IMR-90 (cell line): ENCODE measurements at regions not wholly inside any gene's neighbourhood (a gene's known extent, or its start where the extent isn't known, plus 50 kb on each side); places are given as distances from the start of the nearest gene placed in this dataset.

Experiments used
- BHLHE40 ChIP-seq: fragments of 150-350 bp; IDR thresholded peaks from 2 replicates; pipeline ENCODE4 v1.6.1; 2016; ENCODE audit warnings: mild to moderate bottlenecking, low read depth, low read length
- FOS ChIP-seq: fragments of 150-350 bp; IDR thresholded peaks from 2 replicates; pipeline ENCODE4 v1.6.1; 2016; ENCODE audit warnings: low read depth, low read length
- MAFK ChIP-seq: IDR thresholded peaks from 2 replicates; pipeline ENCODE4 v1.6.1; 2012; ENCODE audit warnings: low read depth, low read length, improper control_type of control experiment
- MAZ ChIP-seq: IDR thresholded peaks from 2 replicates; pipeline ENCODE4 v1.6.1; 2012; ENCODE audit warnings: low read depth, mild to moderate bottlenecking, low read length, improper control_type of control experiment, moderate library complexity, borderline replicate concordance
- POLR2A ChIP-seq: IDR thresholded peaks from 2 replicates; pipeline ENCODE4 v1.6.1; 2012; ENCODE audit warnings: mild to moderate bottlenecking, low read depth, low read length
- RAD21 ChIP-seq: IDR thresholded peaks from 2 replicates; pipeline ENCODE4 v1.6.1; 2012; ENCODE audit warnings: low read length, improper control_type of control experiment
- RFX5 ChIP-seq: IDR thresholded peaks from 2 replicates; pipeline ENCODE4 v1.8.0; 2012; ENCODE audit warnings: low read depth, mild to moderate bottlenecking, low read length, moderate library complexity
- TF ChIP-seq, protein P1 (sequence below): conservative IDR thresholded peaks from 2 replicates; pipeline ENCODE4 v1.5.1; 2012; ENCODE audit warnings: mild to moderate bottlenecking, low read depth, low read length, improper control_type of control experiment

DNA sequence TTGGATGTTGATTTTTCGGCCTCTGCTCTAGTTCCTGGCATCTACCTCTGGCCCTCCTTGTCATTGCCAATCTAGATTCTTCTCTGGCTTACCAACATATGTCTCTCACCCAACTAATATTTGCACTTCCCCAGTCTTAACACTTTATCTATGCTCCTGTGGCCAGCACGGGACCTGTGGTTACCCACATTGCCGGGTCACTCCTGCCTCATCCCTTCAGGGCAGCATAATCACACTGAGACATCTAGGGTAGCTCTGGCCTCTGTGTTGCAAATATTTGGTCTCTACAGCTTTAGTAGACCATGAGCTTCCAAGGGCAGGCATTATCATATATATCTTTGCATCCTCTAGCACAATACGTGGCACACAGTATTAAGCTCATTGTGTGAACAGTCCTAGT, 182.0 kb upstream of the ARHGAP20 start:
- TF ChIP-seq, protein P1, sequence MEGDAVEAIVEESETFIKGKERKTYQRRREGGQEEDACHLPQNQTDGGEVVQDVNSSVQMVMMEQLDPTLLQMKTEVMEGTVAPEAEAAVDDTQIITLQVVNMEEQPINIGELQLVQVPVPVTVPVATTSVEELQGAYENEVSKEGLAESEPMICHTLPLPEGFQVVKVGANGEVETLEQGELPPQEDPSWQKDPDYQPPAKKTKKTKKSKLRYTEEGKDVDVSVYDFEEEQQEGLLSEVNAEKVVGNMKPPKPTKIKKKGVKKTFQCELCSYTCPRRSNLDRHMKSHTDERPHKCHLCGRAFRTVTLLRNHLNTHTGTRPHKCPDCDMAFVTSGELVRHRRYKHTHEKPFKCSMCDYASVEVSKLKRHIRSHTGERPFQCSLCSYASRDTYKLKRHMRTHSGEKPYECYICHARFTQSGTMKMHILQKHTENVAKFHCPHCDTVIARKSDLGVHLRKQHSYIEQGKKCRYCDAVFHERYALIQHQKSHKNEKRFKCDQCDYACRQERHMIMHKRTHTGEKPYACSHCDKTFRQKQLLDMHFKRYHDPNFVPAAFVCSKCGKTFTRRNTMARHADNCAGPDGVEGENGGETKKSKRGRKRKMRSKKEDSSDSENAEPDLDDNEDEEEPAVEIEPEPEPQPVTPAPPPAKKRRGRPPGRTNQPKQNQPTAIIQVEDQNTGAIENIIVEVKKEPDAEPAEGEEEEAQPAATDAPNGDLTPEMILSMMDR = no peak
- TF ChIP-seq FOS (no peak), MAZ (no peak), RAD21 (no peak), BHLHE40 (no peak), MAFK (no peak), POLR2A (no peak), RFX5 (no peak)
